ENCODE measurements at regions not wholly inside any gene's neighbourhood (a gene's known extent, or its start where the extent isn't known, plus 50 kb on each side); places are given as distances from the start of the nearest gene placed in this dataset.

- Histone ChIP-seq H3K9me3 (replicated peaks; ENCODE audit: insufficient read depth, low read length) (no peaks in the 10 kb centered on the region), H3K4me3 (ENCODE audit: low read length) (no peak overlapping the region), H3K27me3 (replicated peaks; ENCODE audit: insufficient read depth, low read length) (no peaks in the 10 kb centered on the region), H3K4me2 (ENCODE audit: low read depth, low read length) (no peak overlapping the region), H3K9me2 (replicated peaks; ENCODE audit: insufficient read depth, low read length) (no peaks in the 10 kb centered on the region), H3F3A (ENCODE audit: insufficient read depth, low read length) (no peaks in the 10 kb centered on the region), H3K9ac (ENCODE audit: low read length) (no peak overlapping the region), H3K79me2 (ENCODE audit: low read length) (no peaks in the 10 kb centered on the region), H3K4me1 (ENCODE audit: low read length) (no peaks in the 10 kb centered on the region), H3K27ac (ENCODE audit: low read length) (no peak overlapping the region), H4K20me1 (ENCODE audit: insufficient read depth, low read length) (peaks cover 2% of the 10 kb centered on the region; the same call in 1 of the 2 replicates), H2AFZ (ENCODE audit: low read length) (no peak overlapping the region), H3K36me3 (replicated peaks; ENCODE audit: insufficient read depth, low read length) (no peaks in the 10 kb centered on the region)
- peak; percentile 45 for DNase-seq
- peak; percentile 61 for TF ChIP-seq CTCF (IDR thresholded peaks at IDR 0.05; ENCODE audit: low read length)
- no peak for TF ChIP-seq EZH2phosphoT487 (IDR thresholded peaks at IDR 0.05; ENCODE audit: low read length)
These were observed 201.5 kb upstream of the FAM241A start for GRCh38 chr4:111943796-111944203.

DNA sequence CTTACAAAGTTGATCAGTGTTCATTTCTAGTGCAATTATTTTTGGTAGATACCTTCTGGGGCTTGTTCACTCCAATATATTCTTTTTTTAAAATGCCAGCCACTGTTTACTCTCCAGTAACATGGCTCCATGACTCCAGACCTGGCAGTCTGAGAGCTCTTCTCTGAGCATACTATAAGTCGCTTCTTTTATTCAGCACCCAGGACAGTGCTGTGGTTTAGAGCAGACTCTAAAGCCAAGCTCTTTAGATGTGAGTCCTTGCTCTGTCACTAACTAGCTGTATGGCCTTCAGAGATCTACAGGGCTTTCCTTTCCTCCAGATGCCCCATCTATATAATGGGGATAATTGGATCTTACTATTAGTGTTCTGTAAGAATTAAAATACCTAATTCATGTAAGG lies 200.2 kb upstream of the FAM241A start:
- H3K27me3 ChIP-seq (replicated peaks; ENCODE audit: insufficient read depth, low read length), result no peaks in the 10 kb centered on the region
- H3K36me3 ChIP-seq (replicated peaks; ENCODE audit: insufficient read depth, low read length), result no peaks in the 10 kb centered on the region
- no peak overlapping the region for H3K4me2 ChIP-seq (ENCODE audit: low read depth, low read length)
- H3F3A ChIP-seq (ENCODE audit: insufficient read depth, low read length), result no peaks in the 10 kb centered on the region
- H3K4me3 ChIP-seq (ENCODE audit: low read length), result no peak overlapping the region
- no peaks in the 10 kb centered on the region for H3K9me2 ChIP-seq (replicated peaks; ENCODE audit: insufficient read depth, low read length)
- H3K4me1 ChIP-seq (ENCODE audit: low read length), result no peaks in the 10 kb centered on the region
- H3K27ac ChIP-seq (ENCODE audit: low read length), result no peak overlapping the region
- H3K9ac ChIP-seq (ENCODE audit: low read length), result no peak overlapping the region
- no peak overlapping the region for H2AFZ ChIP-seq (ENCODE audit: low read length)
- TF ChIP-seq EZH2 (optimal IDR thresholded peaks at IDR 0.05; ENCODE audit: low read depth, low read length) (no peak), EZH2phosphoT487 (IDR thresholded peaks at IDR 0.05; ENCODE audit: low read length) (no peak), CTCF (IDR thresholded peaks at IDR 0.05; ENCODE audit: low read length) (no peak)
- H4K20me1 ChIP-seq (ENCODE audit: insufficient read depth, low read length), result peaks cover 2% of the 10 kb centered on the region; the same call in 1 of the 2 replicates
- no peaks in the 10 kb centered on the region for H3K79me2 ChIP-seq (ENCODE audit: low read length)
- DNase-seq, result no peak
- no peaks in the 10 kb centered on the region for H3K9me3 ChIP-seq (replicated peaks; ENCODE audit: insufficient read depth, low read length)

DNA sequence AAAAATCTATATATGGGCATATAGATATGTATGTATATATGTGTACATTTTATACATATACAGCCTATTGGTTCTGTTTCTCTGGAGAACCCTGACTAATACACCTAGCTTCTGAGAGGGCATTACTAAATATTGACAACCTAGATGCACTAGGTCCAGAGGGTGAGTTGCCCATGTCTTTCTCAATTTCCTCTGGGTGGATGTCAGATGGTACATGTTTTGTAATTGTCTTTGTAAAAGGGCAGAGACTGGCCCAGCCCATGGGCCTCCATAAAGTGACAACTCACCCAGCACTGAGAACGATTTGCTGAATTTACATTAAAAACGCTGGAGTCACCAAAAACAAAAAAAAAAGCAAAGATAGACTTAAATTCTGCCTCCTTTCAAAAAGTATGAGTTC lies 198.5 kb upstream of the FAM241A start:
- H3K79me2 ChIP-seq (ENCODE audit: low read length), result no peaks in the 10 kb centered on the region
- H3K27me3 ChIP-seq (replicated peaks; ENCODE audit: insufficient read depth, low read length), result no peaks in the 10 kb centered on the region
- no peaks in the 10 kb centered on the region for H3F3A ChIP-seq (ENCODE audit: insufficient read depth, low read length)
- DNase-seq, result no peak
- H3K4me2 ChIP-seq (ENCODE audit: low read depth, low read length), result no peak overlapping the region
- H2AFZ ChIP-seq (ENCODE audit: low read length), result no peak overlapping the region
- H3K9me3 ChIP-seq (replicated peaks; ENCODE audit: insufficient read depth, low read length), result no peaks in the 10 kb centered on the region
- H3K4me3 ChIP-seq (ENCODE audit: low read length), result no peak overlapping the region
- no peak overlapping the region for H3K9ac ChIP-seq (ENCODE audit: low read length)
- peaks cover 2% of the 10 kb centered on the region; the same call in 1 of the 2 replicates for H4K20me1 ChIP-seq (ENCODE audit: insufficient read depth, low read length)
- no peaks in the 10 kb centered on the region for H3K4me1 ChIP-seq (ENCODE audit: low read length)
- TF ChIP-seq EZH2phosphoT487 (IDR thresholded peaks at IDR 0.05; ENCODE audit: low read length) (no peak), CTCF (IDR thresholded peaks at IDR 0.05; ENCODE audit: low read length) (no peak), EZH2 (optimal IDR thresholded peaks at IDR 0.05; ENCODE audit: low read depth, low read length) (no peak)
- H3K36me3 ChIP-seq (replicated peaks; ENCODE audit: insufficient read depth, low read length), result no peaks in the 10 kb centered on the region
- no peaks in the 10 kb centered on the region for H3K9me2 ChIP-seq (replicated peaks; ENCODE audit: insufficient read depth, low read length)
- H3K27ac ChIP-seq (ENCODE audit: low read length), result no peak overlapping the region

All from MM.1S (cell line).